ENCODE measurements at regions not wholly inside any gene's neighbourhood (a gene's known extent, or its start where the extent isn't known, plus 50 kb on each side); places are given as distances from the start of the nearest gene placed in this dataset.

DNA sequence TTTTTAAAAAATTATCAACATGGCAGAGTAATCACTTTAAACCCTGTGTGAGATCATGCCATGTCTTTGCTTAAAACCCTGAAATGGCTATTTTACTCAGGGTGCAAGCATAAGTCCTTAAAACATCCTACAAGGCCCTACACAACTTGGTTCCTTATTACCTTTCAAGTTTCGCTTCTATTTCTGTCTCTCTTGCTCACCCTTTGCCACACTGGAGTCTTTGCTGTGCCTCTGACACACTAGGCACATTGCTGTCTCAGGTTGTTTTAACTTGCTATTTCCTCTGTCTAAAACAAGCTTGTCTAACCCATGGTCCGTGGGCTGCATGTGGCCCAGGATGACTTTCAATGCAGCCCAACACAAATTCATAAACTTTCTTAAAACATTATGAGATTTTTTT, 55.6 kb downstream of the KIAA0408 start:
- intact Hi-C loops (cut with micrococcal nuclease): no loop called here
- Histone ChIP-seq H3K4me1 (ENCODE audit: control insufficient read depth in 2 of 2, insufficient read depth in 2 of 2, low read length in 2 of 2) (peaks cover 6 to 9% of the 10 kb centered on the region in 2 donors), H3K27me3 (replicated peaks in 1 of 4; ENCODE audit: control extremely low read depth in 1 of 4, control insufficient read depth in 3 of 4, insufficient read depth in 4 of 4, low read length in 3 of 4) (no peaks in the 10 kb centered on the region), H2AFZ (ENCODE audit: insufficient read depth, low read depth, low read length, poor library complexity, severe bottlenecking) (peak overlapping the region; percentile 44), H3K27ac (ENCODE audit: low read length in 2 of 2) (no peak overlapping the region), H3K4me2 (replicated peaks; ENCODE audit: low read depth, low read length, poor library complexity, severe bottlenecking) (peak overlapping the region; percentile 24), H3K9ac (ENCODE audit: low read length) (no peak overlapping the region), H3K9me3 (ENCODE audit: control extremely low read depth in 1 of 3, control insufficient read depth in 2 of 3, insufficient read depth in 1 of 3, low read length in 2 of 3) (no peaks in the 10 kb centered on the region), H3K79me2 (ENCODE audit: control insufficient read depth, insufficient read depth, low read length) (no peaks in the 10 kb centered on the region), H3K4me3 (ENCODE audit: control extremely low read depth in 1 of 5, extremely low read depth in 1 of 5, insufficient read depth in 1 of 5, low read depth in 2 of 5, low read length in 4 of 5) (no peak overlapping the region), H3K36me3 (replicated peaks in 1 of 2; ENCODE audit: control extremely low read depth in 1 of 2, control insufficient read depth in 1 of 2, extremely low read depth in 1 of 2, insufficient read depth in 2 of 2, low read length in 1 of 2) (no peaks in the 10 kb centered on the region), H4K20me1 (ENCODE audit: control insufficient read depth, insufficient read depth, low read length, poor library complexity, severe bottlenecking) (no peaks in the 10 kb centered on the region)
- WGBS (ENCODE audit: insufficient coverage): 88% methylated on average over 1 of the region's 2 CpGs
- ChIA-PET POLR2A (no interaction called here), CTCF (no interaction called here)
- peaks cover 4% of the 10 kb centered on the region for H3K9me3 Mint-ChIP-seq (ENCODE audit: insufficient read depth)
- DNase-seq (no peak), ATAC-seq (ENCODE audit: low read depth) (no peak)
- no peak overlapping the region for H3K4me3 Mint-ChIP-seq
- no peaks in the 10 kb centered on the region for H3K27me3 Mint-ChIP-seq
- peaks cover 16% of the 10 kb centered on the region for H3K4me1 Mint-ChIP-seq
- TF ChIP-seq, protein P1, sequence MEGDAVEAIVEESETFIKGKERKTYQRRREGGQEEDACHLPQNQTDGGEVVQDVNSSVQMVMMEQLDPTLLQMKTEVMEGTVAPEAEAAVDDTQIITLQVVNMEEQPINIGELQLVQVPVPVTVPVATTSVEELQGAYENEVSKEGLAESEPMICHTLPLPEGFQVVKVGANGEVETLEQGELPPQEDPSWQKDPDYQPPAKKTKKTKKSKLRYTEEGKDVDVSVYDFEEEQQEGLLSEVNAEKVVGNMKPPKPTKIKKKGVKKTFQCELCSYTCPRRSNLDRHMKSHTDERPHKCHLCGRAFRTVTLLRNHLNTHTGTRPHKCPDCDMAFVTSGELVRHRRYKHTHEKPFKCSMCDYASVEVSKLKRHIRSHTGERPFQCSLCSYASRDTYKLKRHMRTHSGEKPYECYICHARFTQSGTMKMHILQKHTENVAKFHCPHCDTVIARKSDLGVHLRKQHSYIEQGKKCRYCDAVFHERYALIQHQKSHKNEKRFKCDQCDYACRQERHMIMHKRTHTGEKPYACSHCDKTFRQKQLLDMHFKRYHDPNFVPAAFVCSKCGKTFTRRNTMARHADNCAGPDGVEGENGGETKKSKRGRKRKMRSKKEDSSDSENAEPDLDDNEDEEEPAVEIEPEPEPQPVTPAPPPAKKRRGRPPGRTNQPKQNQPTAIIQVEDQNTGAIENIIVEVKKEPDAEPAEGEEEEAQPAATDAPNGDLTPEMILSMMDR (IDR thresholded peaks at IDR 0.05): no peak
- TF ChIP-seq EZH2 (IDR thresholded peaks at IDR 0.05; ENCODE audit: borderline replicate concordance, insufficient read depth, low read depth, low read length, poor library complexity, severe bottlenecking): no peak
- no peak overlapping the region for H3K27ac Mint-ChIP-seq

DNA sequence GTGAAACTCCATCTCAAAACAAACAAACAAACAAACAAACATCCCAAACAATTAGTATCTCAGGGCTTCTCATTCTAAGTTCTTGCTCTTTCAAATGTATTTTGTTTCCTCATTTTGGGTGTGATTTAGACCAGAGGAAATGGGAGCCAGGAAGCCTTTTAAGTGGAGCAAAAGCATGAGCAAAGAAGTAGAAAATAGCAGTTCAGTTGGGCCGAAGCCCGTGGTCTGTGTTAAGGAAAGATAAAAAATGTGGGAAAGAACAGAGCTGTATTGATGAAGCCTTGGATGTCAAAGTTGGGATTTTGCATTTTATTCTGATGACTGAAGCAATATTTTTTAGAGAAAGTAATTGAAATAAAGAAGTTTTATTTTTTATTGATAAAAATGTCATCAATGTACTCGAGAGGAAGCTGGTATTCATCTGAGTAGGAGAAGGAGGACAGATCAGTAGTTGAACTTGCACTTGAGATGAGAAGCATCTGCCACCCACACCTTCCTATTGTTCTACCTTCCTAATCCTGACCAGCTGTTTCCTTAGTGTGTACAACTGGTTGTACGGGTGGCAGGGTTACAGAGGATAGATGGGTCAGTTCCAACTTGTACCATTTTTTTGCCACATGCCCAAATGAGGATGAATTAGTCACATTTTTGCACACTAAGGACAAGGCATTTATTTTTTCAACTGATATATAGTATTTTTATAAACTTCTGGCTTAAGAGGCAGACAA, 56.1 kb downstream of the KIAA0408 start:
- WGBS (ENCODE audit: insufficient coverage): 63% methylated on average over 2 of the region's 4 CpGs
- peaks cover 4% of the 10 kb centered on the region for H3K9me3 Mint-ChIP-seq (ENCODE audit: insufficient read depth)
- no peak overlapping the region for H3K27ac Mint-ChIP-seq
- H3K4me3 Mint-ChIP-seq: no peak overlapping the region
- H3K9me3 ChIP-seq (ENCODE audit: control extremely low read depth in 1 of 3, control insufficient read depth in 2 of 3, insufficient read depth in 1 of 3, low read length in 2 of 3): no peaks in the 10 kb centered on the region
- POLR2A ChIA-PET: no interaction called here
- no peaks in the 10 kb centered on the region for H3K27me3 Mint-ChIP-seq
- H3K4me3 ChIP-seq (ENCODE audit: control extremely low read depth in 1 of 5, extremely low read depth in 1 of 5, insufficient read depth in 1 of 5, low read depth in 2 of 5, low read length in 4 of 5): no peak overlapping the region
- H3K4me1 Mint-ChIP-seq: peaks cover 16% of the 10 kb centered on the region
- H3K4me2 ChIP-seq (replicated peaks; ENCODE audit: low read depth, low read length, poor library complexity, severe bottlenecking): no peak overlapping the region
- DNase-seq (no peak), ATAC-seq (ENCODE audit: low read depth) (no peak)
- no peaks in the 10 kb centered on the region for H3K79me2 ChIP-seq (ENCODE audit: control insufficient read depth, insufficient read depth, low read length)
- H3K36me3 ChIP-seq (replicated peaks in 1 of 2; ENCODE audit: control extremely low read depth in 1 of 2, control insufficient read depth in 1 of 2, extremely low read depth in 1 of 2, insufficient read depth in 2 of 2, low read length in 1 of 2): no peaks in the 10 kb centered on the region
- no peak overlapping the region for H3K27ac ChIP-seq (ENCODE audit: low read length in 2 of 2)
- CTCF ChIA-PET: no interaction called here
- no peaks in the 10 kb centered on the region for H4K20me1 ChIP-seq (ENCODE audit: control insufficient read depth, insufficient read depth, low read length, poor library complexity, severe bottlenecking)
- H3K4me1 ChIP-seq (ENCODE audit: control insufficient read depth in 2 of 2, insufficient read depth in 2 of 2, low read length in 2 of 2): peaks cover 6 to 9% of the 10 kb centered on the region in 2 donors
- H3K9ac ChIP-seq (ENCODE audit: low read length): no peak overlapping the region
- no peak overlapping the region for H2AFZ ChIP-seq (ENCODE audit: insufficient read depth, low read depth, low read length, poor library complexity, severe bottlenecking)
- TF ChIP-seq, protein P1 (IDR thresholded peaks at IDR 0.05): no peak
- TF ChIP-seq EZH2 (IDR thresholded peaks at IDR 0.05; ENCODE audit: borderline replicate concordance, insufficient read depth, low read depth, low read length, poor library complexity, severe bottlenecking): no peak
- no peaks in the 10 kb centered on the region for H3K27me3 ChIP-seq (replicated peaks in 1 of 4; ENCODE audit: control extremely low read depth in 1 of 4, control insufficient read depth in 3 of 4, insufficient read depth in 4 of 4, low read length in 3 of 4)
- intact Hi-C loops (cut with micrococcal nuclease): no loop called here
